ENCODE measurements at regions not wholly inside any gene's neighbourhood (a gene's known extent, or its start where the extent isn't known, plus 50 kb on each side); places are given as distances from the start of the nearest gene placed in this dataset.

DNA sequence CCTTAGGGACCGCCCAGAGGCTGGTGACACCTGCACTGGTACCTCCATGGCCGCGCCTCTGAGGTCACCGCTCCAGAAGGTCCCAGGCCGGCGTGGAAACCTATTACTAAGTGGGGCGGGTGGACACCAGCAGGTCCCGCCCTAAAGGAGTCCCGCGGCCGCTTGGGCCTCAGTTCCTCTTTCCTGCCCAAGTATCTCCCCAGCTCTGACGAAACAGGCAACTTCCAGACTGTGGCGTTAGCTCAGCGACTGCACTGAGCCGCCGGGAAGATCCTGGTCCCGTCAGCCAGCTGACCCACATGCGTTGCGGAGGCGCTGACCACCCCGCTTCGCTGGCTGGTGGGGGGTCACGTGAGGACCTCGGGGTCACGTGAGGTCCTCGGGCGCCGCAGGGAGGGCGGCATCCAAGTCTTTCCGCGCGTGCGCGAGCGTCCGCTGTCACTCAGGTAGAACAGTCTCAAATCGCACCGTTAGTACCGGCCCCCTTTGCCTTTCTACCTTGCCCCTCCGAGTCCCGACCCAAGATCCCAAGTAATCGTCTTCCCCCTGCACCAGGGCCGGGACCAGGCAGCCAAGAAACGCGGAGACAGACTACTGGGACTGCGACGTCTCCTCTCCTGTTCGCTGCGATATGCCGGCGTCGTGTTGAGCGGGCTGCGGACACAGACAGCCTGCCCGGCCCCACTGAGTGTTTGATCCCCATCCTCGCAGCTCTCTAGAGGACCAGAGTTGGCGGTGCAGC lies 53.7 kb upstream of the KDM4C start:
- H2BK5ac ChIP-seq (ENCODE audit: insufficient read length, low read length), result no peak overlapping the region
- H3K4me1 ChIP-seq (ENCODE audit: insufficient read depth, low read length), result no peaks in the 10 kb centered on the region
- no peak overlapping the region for H2BK120ac ChIP-seq (ENCODE audit: low read depth, low read length, poor library complexity, severe bottlenecking)
- no peak overlapping the region for H3K4ac ChIP-seq (ENCODE audit: low read depth, low read length)
- no peak overlapping the region for H3K23ac ChIP-seq (ENCODE audit: insufficient read length, low read depth, low read length)
- H3K79me2 ChIP-seq (ENCODE audit: insufficient read depth, low read length), result no peaks in the 10 kb centered on the region
- Mint-ChIP-seq H3K4me1 (peaks cover 3% of the 10 kb centered on the region in 2 experiments; a peak in 1 of 4 replicates), H3K36me3 (ENCODE audit: insufficient read depth in 1 of 3, low read depth in 3 of 3) (peaks cover 0 to 4% (median 3%) of the 10 kb centered on the region in 3 experiments; a peak in 6 of 7 replicates), H3K27ac (peak overlapping the region; percentile 70 to 96 (median 95); a peak in 5 of 7 replicates), H3K27me3 (ENCODE audit: low read depth) (peaks cover 6% of the 10 kb centered on the region), H3K4me3 (peak overlapping the region; percentile 80 to 88), H3K9me3 (peaks cover 3 to 4% of the 10 kb centered on the region in 2 experiments)
- no peak overlapping the region for H3K27ac ChIP-seq (ENCODE audit: insufficient read length, low read depth, low read length)
- no peaks in the 10 kb centered on the region for H3K79me1 ChIP-seq (ENCODE audit: insufficient read depth, low read depth, low read length, poor library complexity, severe bottlenecking)
- 0 out of 2 replicates have a peak overlapping the region, but pooled peaks have one; percentile 82 for H3K14ac ChIP-seq (ENCODE audit: insufficient read depth, low read length)
- H3K9me3 ChIP-seq (ENCODE audit: control insufficient read depth, low read depth, low read length), result no peaks in the 10 kb centered on the region
- no peak overlapping the region for H2AFZ ChIP-seq (ENCODE audit: low read length)
- H3T11ph ChIP-seq (ENCODE audit: low read length), result no peak overlapping the region
- H4K5ac ChIP-seq (ENCODE audit: insufficient read length, low read depth, low read length), result no peak overlapping the region
- TF ChIP-seq, protein P1, sequence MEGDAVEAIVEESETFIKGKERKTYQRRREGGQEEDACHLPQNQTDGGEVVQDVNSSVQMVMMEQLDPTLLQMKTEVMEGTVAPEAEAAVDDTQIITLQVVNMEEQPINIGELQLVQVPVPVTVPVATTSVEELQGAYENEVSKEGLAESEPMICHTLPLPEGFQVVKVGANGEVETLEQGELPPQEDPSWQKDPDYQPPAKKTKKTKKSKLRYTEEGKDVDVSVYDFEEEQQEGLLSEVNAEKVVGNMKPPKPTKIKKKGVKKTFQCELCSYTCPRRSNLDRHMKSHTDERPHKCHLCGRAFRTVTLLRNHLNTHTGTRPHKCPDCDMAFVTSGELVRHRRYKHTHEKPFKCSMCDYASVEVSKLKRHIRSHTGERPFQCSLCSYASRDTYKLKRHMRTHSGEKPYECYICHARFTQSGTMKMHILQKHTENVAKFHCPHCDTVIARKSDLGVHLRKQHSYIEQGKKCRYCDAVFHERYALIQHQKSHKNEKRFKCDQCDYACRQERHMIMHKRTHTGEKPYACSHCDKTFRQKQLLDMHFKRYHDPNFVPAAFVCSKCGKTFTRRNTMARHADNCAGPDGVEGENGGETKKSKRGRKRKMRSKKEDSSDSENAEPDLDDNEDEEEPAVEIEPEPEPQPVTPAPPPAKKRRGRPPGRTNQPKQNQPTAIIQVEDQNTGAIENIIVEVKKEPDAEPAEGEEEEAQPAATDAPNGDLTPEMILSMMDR (conservative IDR thresholded peaks at IDR 0.05), result no peak
- no peak overlapping the region for H2BK12ac ChIP-seq (ENCODE audit: insufficient read length, low read depth, low read length)
- no peak overlapping the region for H2BK15ac ChIP-seq (ENCODE audit: low read depth, low read length)
- DNase-seq, result peak; percentile 88
- H2BK20ac ChIP-seq (ENCODE audit: low read depth, low read length, poor library complexity, severe bottlenecking), result no peak overlapping the region
- peak overlapping the region; percentile 76 for H3K4me2 ChIP-seq (ENCODE audit: insufficient read depth, insufficient read length, low read length)
- no peak overlapping the region for H3K18ac ChIP-seq (ENCODE audit: insufficient read length, low read depth, low read length)
- peaks cover 11% of the 10 kb centered on the region for H3K23me2 ChIP-seq (ENCODE audit: insufficient read length, low read depth, low read length, poor library complexity, severe bottlenecking)
- WGBS (ENCODE audit: extremely low coverage, insufficient read length, low lambda C conversion rate), result no CpG with 5 or more reads among the region's 57 CpGs
- no peak overlapping the region for H2AK5ac ChIP-seq (ENCODE audit: insufficient read length, low read length)
- H3K27me3 ChIP-seq (ENCODE audit: insufficient read depth, low read length), result no peaks in the 10 kb centered on the region
- no peak overlapping the region for H3K56ac ChIP-seq (ENCODE audit: insufficient read length, low read depth, low read length)
- no peak overlapping the region for H4K8ac ChIP-seq (replicated peaks; ENCODE audit: insufficient read length, low read depth, low read length)
- H3K9ac ChIP-seq (ENCODE audit: extremely low read depth, insufficient read length, low read length), result peak overlapping the region; percentile 10
- no peak overlapping the region for H4K91ac ChIP-seq (ENCODE audit: insufficient read length, low read depth, low read length)
- H4K20me1 ChIP-seq (ENCODE audit: control insufficient read depth, insufficient read depth, insufficient read length), result no peaks in the 10 kb centered on the region
